Keratinocyte (primary cell): ENCODE measurements at regions not wholly inside any gene's neighbourhood (a gene's known extent, or its start where the extent isn't known, plus 50 kb on each side); places are given as distances from the start of the nearest gene placed in this dataset.

ENCODE experiments used
- CTCF ChIP-seq, 3 experiments: IDR thresholded peaks in 1 of 3; conservative IDR thresholded peaks in 1 of 3; optimal IDR thresholded peaks in 1 of 3; 2 replicates in 2 of 3; 3 replicates in 1 of 3; pipeline versions ENCODE3 to v1.5.1; 2011; ENCODE audit warnings: low read length in 3 of 3, mild to moderate bottlenecking in 3 of 3, moderate library complexity in 2 of 3, control low read depth in 1 of 3, inconsistent platforms in 1 of 3; ENCODE audit not compliant: insufficient read depth in 2 of 3; ENCODE audit errors: extremely low read depth in 1 of 3
- EZH2 ChIP-seq: IDR thresholded peaks from one replicate; pipeline ENCODE4 v1.6.1; 2012; ENCODE audit warnings: inconsistent platforms, mild to moderate bottlenecking, low read length, moderate library complexity

DNA sequence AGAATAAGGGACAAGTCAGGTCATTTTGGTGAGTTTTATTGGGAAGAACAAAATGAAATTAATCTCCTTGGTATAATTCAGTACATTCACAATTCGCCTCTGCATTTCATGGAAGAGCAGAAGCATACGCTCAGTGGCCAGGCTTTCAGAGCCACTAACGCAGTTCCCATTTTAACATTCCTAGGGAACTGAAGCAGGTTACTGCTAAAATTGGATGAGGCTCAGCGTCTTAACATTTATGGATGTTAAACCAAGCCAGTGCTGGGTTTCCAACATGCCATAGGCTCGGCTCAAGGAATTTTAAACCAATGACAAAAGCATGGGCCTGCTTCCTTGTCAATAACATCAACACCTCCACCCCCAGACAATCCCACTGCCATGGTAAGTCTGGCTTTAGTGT, 172.7 kb upstream of the PRICKLE2 start:
- TF ChIP-seq CTCF (optimal IDR thresholded peaks at IDR 0.05 in 1 of 3, IDR thresholded peaks at IDR 0.05 in 1 of 3, conservative IDR thresholded peaks at IDR 0.05 in 1 of 3; ENCODE audit: extremely low read depth in 1 of 3, insufficient read depth in 2 of 3, low read length in 3 of 3), result no peak
- no peak for TF ChIP-seq EZH2
